ENCODE measurements at regions not wholly inside any gene's neighbourhood (a gene's known extent, or its start where the extent isn't known, plus 50 kb on each side); places are given as distances from the start of the nearest gene placed in this dataset.

DNA sequence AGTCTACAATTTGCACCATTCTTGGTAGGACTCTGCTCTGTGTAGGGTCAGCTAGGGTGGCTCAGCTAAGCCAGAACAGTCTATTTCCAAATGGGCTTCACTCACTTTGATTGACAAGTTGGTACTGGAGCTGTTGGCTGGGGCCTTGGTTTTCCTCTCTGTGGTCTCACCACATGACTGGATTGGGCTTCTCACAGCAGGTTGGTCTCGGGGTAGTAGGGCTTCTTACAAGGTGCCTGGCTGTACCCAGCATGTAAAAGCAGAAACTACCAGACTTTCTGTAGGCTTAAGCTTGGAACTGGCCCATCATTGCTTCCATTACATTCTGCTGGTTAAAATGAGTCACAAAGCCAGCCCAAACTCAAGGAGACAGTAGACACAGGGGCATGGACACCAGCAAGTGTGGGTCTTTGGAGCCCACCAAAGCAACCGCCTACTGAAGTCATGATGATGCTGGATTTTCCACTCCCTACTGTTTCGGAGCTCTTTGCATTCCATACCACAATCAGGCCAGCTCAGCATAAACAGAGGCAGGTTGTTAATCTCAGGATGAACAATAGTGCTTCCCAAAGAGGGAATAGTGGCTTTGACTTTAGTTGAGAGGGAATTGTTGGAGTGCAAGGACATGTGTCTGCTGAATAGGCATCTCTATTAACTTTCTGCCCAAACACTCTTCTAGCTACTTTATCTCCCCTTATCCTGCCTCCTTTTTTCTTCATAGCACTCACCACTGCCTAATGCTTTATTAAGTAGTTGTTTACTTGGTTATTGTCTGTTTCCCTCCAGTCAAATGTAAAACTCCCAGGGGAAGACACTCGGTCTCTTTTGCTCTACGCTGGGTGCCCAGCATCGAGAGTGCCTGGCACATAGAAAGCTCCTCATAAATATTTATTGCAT is 78.0 kb upstream of the RARB start:
- no peak for DNase-seq (ENCODE audit: low read depth in 2 of 2)

DNA sequence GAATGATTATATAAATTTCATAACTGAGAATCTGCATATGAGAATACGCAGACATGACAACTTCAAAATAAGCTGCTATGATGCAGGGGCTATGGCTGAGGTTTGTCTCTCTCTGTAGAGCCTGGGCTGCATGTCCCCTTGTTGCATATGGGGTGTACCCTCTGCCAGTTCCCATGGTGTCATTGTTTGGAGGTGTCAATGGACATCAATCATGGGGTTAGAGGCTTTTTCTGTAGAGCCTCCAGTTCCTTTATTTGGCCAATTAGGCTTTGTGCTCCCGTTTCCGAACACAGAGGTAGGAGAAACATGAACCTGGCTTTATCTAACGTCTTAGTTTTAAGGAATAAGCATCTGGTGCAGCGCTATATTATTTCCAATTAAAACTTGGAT is 77.3 kb upstream of the RARB start:
- DNase-seq (ENCODE audit: low read depth in 2 of 2), result no peak

DNA sequence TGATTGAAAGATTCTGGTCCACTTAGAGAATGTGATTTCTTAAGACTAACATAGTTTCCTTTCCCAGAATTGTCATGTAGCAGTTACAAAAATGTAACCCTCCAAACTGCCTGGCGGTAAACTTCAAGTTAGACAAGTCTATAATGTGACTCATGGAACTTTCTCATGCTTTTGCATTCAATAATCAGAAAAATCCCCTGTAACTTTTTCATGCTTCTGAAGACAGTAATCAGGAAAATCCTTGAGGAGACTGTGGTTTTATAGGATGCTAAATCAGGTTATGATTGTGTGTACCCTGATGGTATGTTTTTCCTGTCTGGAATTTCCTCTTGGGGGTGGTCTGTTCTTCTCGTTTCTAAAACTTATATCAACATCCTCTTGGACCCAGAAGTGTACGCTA is 74.0 kb upstream of the RARB start:
- DNase-seq (ENCODE audit: low read depth in 2 of 2), result no peak

DNA sequence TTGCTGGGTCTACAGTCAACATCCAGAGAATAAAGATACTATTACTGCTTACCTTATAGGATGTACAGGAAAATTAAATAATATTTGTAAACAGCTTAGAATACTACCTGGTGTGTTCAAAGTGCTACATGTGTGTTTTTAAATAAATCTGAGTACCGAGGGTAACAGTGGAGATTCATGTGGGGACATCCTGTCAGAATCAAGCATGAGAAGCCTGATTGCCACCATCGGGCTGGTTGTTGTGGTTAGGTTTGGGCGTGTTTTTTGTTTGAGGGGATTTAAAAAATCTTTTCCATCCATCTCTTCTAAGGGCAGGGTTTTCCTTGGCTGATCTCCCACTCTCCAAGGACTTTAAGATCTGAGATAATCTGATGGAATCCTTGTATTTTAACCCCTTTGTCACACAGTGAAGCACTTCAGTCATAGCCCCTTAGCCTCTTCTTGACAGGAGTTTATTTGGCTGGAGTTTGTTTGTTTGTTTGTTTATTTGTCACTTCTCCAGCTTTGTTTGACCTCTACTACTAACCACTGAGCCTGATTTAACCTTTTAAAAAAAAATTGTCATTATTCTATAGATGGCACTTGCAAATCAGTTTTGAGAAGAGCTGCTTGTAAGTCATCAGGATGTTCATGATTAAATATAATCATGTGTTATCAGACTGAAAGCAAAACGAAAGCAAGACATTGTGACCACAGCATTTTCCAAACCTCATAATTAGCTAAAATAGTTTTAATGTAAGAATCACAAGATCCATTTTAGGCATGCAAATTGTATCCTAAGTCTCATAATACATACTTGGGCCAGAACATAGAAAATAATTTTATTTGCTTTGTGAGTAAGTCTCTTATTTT is 72.8 kb upstream of the RARB start:
- no peak for DNase-seq (ENCODE audit: low read depth in 2 of 2)

DNA sequence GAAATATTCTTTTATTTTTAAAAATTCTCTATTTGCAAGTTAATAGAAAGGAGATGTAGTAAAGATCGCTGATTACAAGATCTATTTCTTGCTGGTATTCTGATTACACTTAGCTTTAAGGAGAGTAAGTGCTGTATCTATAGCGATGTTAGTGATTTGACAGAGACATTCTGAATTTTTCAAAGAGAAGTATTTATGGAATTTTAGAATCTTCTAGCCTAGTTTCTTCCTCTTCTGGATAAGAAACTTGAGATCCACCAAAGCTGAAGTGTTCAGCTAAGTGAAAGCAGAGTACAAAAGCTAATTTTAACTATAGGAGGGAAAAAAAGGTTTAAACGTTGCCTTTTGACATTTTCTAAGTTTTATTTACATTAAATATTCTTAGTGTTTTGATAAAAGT is 72.1 kb upstream of the RARB start:
- no peak for DNase-seq (ENCODE audit: low read depth in 2 of 2)

DNA sequence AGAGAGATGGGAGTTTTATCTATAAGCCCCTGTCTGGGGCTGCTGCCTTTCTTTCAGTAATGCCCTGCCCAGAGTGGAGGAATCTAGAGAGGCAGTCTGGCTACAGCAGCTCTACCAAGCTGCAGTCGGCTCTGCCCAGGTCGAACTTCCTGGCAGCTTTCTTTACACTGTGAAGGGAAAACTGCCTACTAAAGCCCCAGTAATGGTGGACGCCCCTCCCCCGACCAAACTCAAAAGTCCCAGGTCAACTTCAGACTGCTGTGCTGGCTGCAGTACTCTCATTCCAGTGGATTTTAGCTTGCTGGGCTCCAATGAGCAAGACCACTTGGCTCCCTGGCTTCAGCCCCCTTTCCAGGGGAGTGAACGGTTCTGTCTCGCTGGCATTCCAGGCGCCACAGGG is 65.9 kb upstream of the RARB start:
- DNase-seq (ENCODE audit: low read depth in 2 of 2), result no peak

DNA sequence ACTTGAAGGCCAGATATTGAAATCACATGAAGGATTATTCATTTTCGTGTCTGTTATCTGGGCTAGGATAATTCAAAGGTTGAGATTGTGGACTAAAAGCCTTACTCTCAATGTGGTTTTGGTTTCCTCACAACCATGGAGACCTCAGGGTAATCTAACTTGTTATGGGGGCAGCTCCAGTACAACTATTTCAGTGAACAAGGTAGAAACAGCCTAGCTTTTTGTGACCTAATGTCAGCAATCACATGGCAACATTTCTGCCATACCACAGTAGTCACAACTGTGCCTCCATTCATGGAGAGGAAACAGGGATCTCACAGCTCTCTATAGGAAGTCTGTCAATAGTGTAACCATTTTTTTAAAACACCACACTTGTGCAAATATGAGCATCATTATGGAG is 62.4 kb upstream of the RARB start:
- no peak for DNase-seq (ENCODE audit: low read depth in 2 of 2)

DNA sequence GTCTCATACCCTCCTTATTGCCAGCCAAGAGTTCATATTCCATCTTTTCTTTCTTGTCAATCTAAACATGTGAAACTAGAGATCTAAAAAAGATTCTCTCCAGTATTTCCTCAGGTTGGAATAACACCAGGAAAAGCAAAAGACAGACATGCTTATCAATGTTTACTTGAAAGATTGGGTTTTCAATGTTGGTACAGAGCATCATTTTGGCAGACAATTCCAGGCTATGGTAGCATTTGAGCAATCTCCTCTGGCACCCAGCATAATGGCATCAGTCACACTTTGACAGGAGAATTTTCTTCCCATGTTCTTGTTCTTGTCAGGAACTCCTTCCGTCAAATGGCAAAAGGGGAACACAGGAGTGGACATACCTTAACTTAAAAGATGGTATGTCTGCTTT is 61.0 kb upstream of the RARB start:
- no peak for DNase-seq (ENCODE audit: low read depth in 2 of 2)

DNA sequence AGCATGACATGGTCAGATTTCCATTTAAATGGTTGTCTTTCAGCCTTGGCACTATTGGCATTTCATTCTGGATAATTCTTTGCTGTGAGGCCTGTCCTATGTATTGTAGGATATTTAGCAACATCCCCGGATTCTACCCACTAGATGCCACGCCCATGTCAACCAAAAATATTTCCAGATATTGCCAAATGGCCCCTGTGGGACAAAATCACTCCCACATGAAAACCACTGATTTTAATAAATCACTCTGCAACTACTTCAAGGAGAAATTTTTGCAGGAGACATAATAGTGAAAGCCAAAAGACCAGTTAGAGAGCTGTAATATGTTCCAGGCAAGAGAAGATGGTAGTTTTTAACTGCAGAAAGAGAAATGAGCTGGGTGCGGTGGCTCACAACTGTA is 55.9 kb upstream of the RARB start:
- no peak for DNase-seq (ENCODE audit: low read depth in 2 of 2)

DNA sequence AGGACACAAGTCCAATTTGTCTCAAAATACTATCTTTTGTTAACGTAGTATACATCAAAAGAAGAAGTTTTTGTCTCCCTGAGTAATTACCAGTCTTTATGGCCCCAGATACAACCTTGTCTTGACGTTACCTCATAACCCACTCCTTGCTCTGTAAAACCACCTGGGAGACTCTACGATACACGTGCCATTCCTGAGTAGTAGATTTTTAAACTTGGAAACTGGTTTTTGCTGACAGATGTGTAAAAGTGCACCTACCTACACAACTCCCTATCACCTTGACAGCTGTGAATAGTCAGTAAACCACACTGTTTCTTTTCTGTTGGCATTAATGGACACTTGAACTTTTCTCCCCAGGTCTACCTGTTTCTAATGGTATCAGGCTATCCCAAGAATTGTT is 51.7 kb upstream of the RARB start:
- no peak for DNase-seq (ENCODE audit: low read depth in 2 of 2)

DNA sequence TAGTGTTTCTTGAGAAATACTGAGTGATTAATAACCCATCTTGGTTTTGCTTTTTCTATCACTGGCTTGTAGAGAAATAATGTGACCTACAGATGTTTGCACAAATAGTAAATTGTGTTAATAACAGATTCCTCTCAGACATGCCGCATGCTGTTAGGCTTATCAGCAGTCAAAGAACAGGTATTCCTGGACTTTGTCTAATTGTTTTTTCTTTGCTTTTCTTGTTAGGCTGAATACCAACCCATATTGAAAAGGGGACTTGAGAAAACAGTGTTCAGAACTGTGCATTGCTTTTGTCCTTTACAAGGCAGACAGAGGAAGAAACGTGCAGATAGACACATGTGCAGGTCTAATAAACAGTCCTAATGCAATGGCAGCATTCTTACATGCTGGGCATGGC is 51.0 kb upstream of the RARB start:
- no peak for DNase-seq (ENCODE audit: low read depth in 2 of 2)

Data from stimulated activated CD8-positive, alpha-beta memory T cell treated with anti-CD3 and anti-CD28 coated beads, Interleukin-7, amount 100 ng/mL, for 4 hours (primary cell).